ENCODE measurements at regions not wholly inside any gene's neighbourhood (a gene's known extent, or its start where the extent isn't known, plus 50 kb on each side); places are given as distances from the start of the nearest gene placed in this dataset.

DNA sequence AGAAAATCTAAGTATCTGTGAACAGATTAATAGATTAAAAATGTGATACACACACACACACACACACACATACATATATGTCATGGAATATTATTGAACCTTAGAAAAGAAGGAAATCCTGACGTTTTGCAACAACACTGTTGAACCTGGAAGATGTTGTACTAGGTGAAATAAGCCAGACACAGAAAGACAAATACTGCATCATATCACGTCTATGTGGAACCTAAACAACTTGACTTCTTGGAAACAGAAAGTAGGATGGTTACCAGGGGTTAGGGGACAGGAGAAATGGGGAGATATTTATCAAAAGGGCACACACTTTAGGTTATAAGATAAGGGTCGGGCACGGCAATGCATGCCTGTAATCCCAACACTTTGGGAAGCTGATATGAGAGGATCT lies 698.4 kb upstream of the ID2 start:
- TF ChIP-seq, protein P1, sequence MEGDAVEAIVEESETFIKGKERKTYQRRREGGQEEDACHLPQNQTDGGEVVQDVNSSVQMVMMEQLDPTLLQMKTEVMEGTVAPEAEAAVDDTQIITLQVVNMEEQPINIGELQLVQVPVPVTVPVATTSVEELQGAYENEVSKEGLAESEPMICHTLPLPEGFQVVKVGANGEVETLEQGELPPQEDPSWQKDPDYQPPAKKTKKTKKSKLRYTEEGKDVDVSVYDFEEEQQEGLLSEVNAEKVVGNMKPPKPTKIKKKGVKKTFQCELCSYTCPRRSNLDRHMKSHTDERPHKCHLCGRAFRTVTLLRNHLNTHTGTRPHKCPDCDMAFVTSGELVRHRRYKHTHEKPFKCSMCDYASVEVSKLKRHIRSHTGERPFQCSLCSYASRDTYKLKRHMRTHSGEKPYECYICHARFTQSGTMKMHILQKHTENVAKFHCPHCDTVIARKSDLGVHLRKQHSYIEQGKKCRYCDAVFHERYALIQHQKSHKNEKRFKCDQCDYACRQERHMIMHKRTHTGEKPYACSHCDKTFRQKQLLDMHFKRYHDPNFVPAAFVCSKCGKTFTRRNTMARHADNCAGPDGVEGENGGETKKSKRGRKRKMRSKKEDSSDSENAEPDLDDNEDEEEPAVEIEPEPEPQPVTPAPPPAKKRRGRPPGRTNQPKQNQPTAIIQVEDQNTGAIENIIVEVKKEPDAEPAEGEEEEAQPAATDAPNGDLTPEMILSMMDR (conservative IDR thresholded peaks at IDR 0.05; ENCODE audit: low read depth, low read length): no peak
- TF ChIP-seq EZH2 (IDR thresholded peaks at IDR 0.05; ENCODE audit: borderline replicate concordance, low read depth, low read length, poor library complexity, severe bottlenecking): no peak
